Progenitor cell of endocrine pancreas (in vitro differentiated cells): ENCODE measurements at regions not wholly inside any gene's neighbourhood (a gene's known extent, or its start where the extent isn't known, plus 50 kb on each side); places are given as distances from the start of the nearest gene placed in this dataset.

ENCODE experiments used
- DNase-seq: peaks from one replicate; pipeline ENCODE4 v3.0.0; 2021; ENCODE audit warnings: low spot score; ENCODE audit not compliant: unreplicated experiment
- H3K27ac Mint-ChIP-seq: 2 replicates; pipeline ENCODE4 v1.8.0; 2021; ENCODE audit warnings: mild to moderate bottlenecking, moderate library complexity, mixed read lengths
- H3K27me3 Mint-ChIP-seq: 2 replicates; pipeline ENCODE4 v1.8.0; 2021; ENCODE audit warnings: mixed read lengths
- H3K36me3 Mint-ChIP-seq: 2 replicates; pipeline ENCODE4 v1.8.0; 2022; ENCODE audit warnings: mixed read lengths; ENCODE audit not compliant: insufficient read depth
- H3K4me1 Mint-ChIP-seq: 2 replicates; pipeline ENCODE4 v1.8.0; 2021; ENCODE audit warnings: low read depth, mixed read lengths
- H3K4me3 Mint-ChIP-seq: 2 replicates; pipeline ENCODE4 v1.8.0; 2021; ENCODE audit warnings: low read depth, mild to moderate bottlenecking, moderate library complexity, mixed read lengths
- H3K9me3 Mint-ChIP-seq: 2 replicates; pipeline ENCODE4 v1.8.0; 2021; ENCODE audit warnings: low read depth, mixed read lengths
- CTCF ChIP-seq: fragments of 200-600 bp; sonication (generic); IDR thresholded peaks from one replicate; pipeline ENCODE4 v1.5.0; 2021; ENCODE audit warnings: antibody characterized with exemption, mild to moderate bottlenecking; ENCODE audit not compliant: unreplicated experiment

GRCh38 chr7:12911053-12911452, 223.6 kb downstream of the ARL4A start:
- no peaks in the 10 kb centered on the region for H3K27me3 Mint-ChIP-seq
- no peak for DNase-seq
- H3K36me3 Mint-ChIP-seq, result no peaks in the 10 kb centered on the region
- no peak overlapping the region for H3K4me3 Mint-ChIP-seq
- no peak for TF ChIP-seq CTCF
- no peak overlapping the region for H3K27ac Mint-ChIP-seq
- no peaks in the 10 kb centered on the region for H3K4me1 Mint-ChIP-seq
- H3K9me3 Mint-ChIP-seq, result no peaks in the 10 kb centered on the region

GRCh38 chr7:12913002-12913401, 225.6 kb downstream of the ARL4A start:
- Mint-ChIP-seq H3K36me3 (no peaks in the 10 kb centered on the region), H3K9me3 (peaks cover 6% of the 10 kb centered on the region), H3K27ac (no peak overlapping the region), H3K27me3 (no peaks in the 10 kb centered on the region), H3K4me1 (no peaks in the 10 kb centered on the region), H3K4me3 (no peak overlapping the region)
- no peak for DNase-seq
- TF ChIP-seq CTCF, result no peak

- H3K4me1 Mint-ChIP-seq, result no peaks in the 10 kb centered on the region
- H3K9me3 Mint-ChIP-seq, result peaks cover 6% of the 10 kb centered on the region
- DNase-seq, result no peak
- no peak overlapping the region for H3K4me3 Mint-ChIP-seq
- TF ChIP-seq CTCF, result no peak
- H3K36me3 Mint-ChIP-seq, result no peaks in the 10 kb centered on the region
- H3K27ac Mint-ChIP-seq, result no peak overlapping the region
- no peaks in the 10 kb centered on the region for H3K27me3 Mint-ChIP-seq
These were observed 230.4 kb downstream of the ARL4A start for GRCh38 chr7:12917801-12918200.

GRCh38 chr7:12921751-12922345, 234.4 kb downstream of the ARL4A start:
- H3K36me3 Mint-ChIP-seq, result no peaks in the 10 kb centered on the region
- no peak for TF ChIP-seq CTCF
- H3K9me3 Mint-ChIP-seq, result peaks cover 4% of the 10 kb centered on the region
- H3K27me3 Mint-ChIP-seq, result no peaks in the 10 kb centered on the region
- DNase-seq, result no peak
- no peak overlapping the region for H3K27ac Mint-ChIP-seq
- H3K4me3 Mint-ChIP-seq, result no peak overlapping the region
- H3K4me1 Mint-ChIP-seq, result peaks cover 3% of the 10 kb centered on the region

- Mint-ChIP-seq H3K9me3 (no peaks in the 10 kb centered on the region), H3K27me3 (no peaks in the 10 kb centered on the region), H3K4me3 (no peak overlapping the region), H3K27ac (no peak overlapping the region), H3K36me3 (no peaks in the 10 kb centered on the region), H3K4me1 (peaks cover 3% of the 10 kb centered on the region)
- DNase-seq, result no peak
- no peak for TF ChIP-seq CTCF
These were observed 236.5 kb downstream of the ARL4A start for GRCh38 chr7:12923971-12924370.
